ENCODE measurements at regions not wholly inside any gene's neighbourhood (a gene's known extent, or its start where the extent isn't known, plus 50 kb on each side); places are given as distances from the start of the nearest gene placed in this dataset.
A peak's percentile ranks its signal among the peaks of the same experiment; 100 is the strongest.
"Not testable (repeated sequence)": the region's sequence is repeated elsewhere in the genome, so short reads cannot be mapped to it uniquely, and the experiment has no call there.

DNA sequence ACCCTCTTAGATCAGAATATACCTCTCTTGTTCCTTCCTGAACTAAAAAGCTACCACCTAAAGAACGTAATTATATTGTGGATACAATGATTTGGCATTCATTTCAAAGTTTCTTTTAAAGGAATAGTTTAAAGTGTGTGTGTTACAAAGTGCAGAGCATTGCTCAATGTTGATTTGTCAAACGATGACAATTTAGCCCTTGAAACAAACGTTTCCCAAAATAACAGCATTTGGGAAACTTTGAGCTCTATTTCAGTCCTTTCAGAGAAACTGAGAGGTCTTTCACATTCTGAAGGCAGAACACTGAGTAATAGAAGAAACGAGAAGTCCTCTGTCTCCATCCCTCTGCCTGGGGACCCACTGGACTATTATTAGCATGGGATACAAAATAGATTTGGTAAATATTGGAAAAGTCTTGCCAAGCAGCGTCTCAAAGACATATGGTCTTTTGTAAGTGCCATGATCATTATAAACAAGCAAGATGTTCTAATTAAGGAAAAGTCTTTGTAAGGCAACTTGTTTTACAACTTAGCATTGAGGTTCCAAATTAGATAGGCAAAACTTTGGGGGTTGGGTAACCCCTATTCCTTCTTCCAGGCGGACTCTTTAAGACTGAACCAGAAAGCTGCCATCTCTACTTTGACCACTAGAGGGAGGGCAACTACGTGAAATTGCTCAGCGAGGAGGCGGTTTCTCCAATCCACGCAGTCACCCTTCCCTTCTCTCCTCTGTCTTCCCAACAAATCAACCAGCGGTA lies 208.8 kb downstream of the RNF144B start:
- peak; percentile 76 for DNase-seq (ENCODE audit: low read depth)

DNA sequence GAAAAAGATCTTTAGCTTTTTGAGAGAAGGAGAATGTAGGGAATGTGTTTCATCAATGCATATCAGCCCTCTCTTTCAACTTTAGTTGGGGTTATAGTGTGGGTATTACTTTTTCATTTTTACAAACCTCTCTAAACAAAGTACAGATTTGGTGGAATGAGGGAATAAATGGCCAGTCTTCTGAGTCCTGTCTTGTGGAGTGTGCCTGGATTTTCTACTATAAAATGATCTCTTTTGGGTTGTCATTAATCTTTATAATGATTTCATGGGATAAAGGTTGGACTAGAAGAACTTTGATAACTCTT lies 209.3 kb downstream of the RNF144B start:
- no peak for DNase-seq (ENCODE audit: low read depth)

DNA sequence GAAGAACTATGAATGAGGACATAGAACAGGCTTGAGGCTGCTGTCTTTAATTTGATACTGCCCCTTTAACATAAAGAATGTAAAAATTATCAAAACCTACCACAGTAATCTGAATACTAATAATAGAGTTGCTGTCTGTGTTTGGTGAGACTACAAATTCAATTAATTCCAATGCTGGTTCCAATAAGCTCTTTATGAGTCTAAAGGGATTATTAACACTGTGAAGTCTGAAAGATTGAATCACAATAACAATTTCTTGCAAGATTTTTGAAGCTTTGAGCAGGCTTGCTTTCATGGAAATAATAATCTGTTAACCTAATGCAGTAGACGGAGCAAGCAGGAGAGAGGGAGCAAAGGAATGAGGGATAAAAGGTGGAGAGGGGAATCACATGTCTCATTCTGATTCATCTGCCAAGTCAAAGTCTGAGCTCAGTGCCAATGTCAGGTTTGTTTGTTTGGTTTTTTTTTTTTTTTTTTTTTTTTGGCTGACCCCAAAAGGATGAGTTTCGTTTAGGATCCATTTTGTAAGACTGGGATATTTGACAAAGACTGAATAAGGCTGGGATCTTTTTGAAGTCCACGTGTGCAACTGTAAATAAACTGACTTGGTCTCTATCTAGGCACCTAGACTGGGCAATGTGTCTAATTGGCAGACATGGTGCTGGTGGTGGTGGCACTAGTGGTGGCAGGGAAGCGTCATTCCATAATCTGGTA lies 211.6 kb downstream of the RNF144B start:
- DNase-seq (ENCODE audit: low read depth): no peak

DNA sequence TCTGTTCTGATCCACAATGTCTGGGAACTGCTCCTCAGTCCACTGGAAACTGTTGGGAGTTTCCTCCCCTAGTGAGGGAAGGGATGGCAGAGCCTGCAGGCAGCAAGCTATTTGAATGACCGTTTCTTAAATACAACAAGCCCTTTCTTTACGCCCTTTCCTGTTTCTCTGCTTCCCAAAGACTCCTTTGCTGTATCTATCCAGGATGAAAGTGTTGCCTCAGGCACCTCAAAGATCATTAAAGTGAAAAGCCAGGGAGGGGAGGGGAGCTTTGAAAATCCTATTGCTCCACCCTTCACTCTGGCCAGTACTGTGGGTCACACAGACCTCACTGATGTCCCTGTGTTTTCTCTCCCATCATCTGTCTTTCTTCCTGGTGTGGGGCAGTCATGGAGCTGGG lies 213.1 kb downstream of the RNF144B start:
- no peak for DNase-seq (ENCODE audit: low read depth)

DNA sequence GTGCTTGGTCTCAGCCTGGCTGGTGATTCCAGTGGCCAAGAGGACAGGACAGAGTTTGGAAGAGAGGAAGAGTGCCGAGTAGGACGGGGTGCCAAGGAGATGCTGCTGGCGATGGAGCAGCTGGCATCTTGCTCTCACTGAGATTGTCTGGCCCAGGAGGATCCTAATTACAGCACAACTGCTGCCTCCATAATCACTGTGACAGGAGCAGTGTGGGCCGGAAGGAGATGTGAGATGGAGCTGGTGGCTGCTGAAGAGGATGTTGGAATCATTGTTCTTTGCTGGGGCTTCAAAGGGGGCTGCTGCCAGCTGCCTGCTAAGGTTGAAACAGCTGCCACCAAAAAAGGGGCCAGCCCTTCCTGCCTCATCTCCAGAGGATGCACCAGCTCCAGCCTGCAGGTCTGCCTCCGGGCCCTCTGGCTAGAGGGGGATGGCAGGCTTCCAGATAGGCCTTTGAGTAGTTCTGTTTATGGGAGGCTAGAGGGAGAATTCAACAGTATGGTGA lies 214.4 kb downstream of the RNF144B start:
- DNase-seq (ENCODE audit: low read depth): no peak

DNA sequence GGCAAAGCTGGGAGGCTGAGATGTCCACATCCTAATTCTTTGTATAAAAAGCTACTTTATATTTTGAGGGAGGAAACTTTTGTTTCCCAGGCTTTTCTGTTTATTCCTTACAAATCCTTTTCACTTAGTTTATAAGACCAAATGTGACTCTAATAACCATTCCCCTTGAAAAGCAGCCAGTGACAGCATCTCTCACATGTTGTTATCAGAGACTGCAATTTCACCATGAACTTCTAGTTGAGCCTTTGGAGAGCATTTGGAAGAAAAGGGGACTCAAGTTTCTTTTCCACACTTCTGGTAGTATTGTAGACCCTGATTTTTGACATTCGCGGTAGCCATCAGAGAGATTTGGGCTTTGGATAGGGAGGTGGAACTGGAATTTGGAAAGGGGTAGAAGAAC lies 215.8 kb downstream of the RNF144B start:
- DNase-seq (ENCODE audit: low read depth): no peak

DNA sequence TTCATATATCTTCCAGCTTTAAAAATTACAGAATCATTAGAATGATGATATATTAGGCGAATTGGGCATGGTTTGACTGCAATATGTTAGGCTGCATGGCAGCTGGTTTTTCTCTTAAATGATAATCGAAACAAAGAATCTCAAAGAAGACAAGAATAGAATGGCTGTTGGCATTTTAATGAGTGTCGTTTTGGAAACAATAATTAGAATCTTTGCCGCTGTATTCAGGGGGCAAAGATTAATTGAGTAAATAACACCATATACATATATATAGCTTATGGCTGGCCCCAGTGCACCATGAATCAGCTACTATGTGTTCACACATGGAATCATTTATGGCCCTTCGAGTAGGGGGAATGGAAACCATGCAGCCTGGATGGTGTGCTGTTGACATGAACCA lies 216.2 kb downstream of the RNF144B start:
- DNase-seq (ENCODE audit: low read depth): no peak

DNA sequence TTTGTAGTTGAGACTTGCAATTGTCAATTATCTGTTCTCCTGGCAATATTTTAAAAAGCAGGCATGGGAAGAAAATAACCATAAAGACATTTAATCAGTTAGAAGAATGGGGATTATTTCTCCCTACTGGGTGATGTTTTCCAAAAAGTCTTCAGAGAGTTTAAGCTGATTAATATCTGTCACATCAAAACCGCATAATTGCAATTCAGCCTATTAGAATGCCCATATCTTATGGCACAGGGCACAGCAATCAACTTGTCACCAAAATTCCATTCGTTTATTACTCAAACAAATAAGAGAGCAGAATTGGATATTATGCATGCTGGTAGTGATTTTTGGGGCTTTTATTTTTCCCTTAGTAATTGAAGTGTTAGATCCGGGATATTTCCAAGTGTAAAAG lies 218.7 kb downstream of the RNF144B start:
- no peak for DNase-seq (ENCODE audit: low read depth)

DNA sequence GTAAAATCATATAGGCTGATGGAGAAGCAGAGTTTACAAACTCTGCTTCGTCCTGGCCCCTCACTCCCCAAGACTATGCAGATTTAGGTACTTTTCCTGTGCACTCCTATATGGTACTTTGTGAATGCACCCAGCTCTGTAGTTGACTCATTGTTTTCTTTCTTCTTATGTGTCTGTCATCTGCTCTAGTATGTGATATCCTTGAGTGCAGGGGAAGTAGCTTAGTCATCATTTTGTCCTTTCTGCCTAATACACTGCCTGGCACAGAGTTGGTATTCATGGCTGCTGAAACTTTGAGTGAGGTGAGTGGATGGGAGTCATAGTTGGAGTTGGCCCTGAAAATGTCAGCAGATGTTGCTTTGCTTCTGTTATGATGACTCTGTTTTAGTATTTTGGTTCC lies 222.6 kb downstream of the RNF144B start:
- DNase-seq (ENCODE audit: low read depth): no peak

DNA sequence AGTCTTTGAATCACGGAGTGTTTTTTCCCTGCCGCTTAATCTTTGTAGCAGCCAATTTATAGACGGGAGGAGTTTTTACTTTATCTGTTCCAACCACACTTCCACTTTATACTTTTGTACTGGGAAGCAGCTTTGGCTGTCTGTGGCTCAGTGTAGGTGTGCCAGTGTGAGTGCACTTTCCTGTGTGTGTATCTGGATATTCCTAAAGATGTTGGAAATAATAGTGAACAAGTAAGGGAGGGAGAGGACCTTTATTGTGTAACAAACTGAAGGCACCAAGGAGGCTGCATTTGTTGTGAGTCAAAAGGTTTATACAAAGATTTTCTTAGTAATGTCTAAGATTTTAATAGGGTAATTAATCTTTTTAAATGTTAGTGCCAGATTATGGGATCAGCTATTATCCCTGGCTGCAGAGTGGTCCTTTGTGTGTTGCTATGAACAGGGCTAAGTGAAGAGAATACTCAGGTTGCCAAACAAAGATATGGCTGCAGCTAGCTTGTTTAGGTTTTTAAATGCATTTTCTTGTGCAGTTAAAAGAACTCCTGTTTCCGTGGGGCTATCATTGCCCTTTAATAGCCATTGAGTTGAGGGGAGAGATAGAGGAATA lies 226.3 kb downstream of the RNF144B start:
- no peak for DNase-seq (ENCODE audit: low read depth)

DNA sequence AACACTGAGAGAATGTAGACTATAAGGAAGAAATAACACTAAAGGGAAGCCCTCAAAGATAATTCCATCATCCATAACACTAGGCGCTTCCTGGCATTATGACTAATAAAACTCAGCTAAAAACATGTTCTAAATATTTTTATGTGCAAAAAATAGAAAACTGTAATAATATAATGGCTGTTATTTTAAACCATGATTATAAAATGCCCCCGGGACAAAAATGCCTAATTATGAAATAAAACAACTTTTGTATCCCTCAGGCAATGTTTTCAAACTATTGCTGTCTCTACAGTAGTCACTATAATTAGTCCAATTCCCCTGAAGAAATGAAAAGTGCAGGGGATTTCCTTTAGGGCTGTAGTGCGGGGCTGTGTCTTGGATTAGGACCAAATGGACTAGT lies 242.4 kb downstream of the RNF144B start:
- DNase-seq (ENCODE audit: low read depth): no peak

DNA sequence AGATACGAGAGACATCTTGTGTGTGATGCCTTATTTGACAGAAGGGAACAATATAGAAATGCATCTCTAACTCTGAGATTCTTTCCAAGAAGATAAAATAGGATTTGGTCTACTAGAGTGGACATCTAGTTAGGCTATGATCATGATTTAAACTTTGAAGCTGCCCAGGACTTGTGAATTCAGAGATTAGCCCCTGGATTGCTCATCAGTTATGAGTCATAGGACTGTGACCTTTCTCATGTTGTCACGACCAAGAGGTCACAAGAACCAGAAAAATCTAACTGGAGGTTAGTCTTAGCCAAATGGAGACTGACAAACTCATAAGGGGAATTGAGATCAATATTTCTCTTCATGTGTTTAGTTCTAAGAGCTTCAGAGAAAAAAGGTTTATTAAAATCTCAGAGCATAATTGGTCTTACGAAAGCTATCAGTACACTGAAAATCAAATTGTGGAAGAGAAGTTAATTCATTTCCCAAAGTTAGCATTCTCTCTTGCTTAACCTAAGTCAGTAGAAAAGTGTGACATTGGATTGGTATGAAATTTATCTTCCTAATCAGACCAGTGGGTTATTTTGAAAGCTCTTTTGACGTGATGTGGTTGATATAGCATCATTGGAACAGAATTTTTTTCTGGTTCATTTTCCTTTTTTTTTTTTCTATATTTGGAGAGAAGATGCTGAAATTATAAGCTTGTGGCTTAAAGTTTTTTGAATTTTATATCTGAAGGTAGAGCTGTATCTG lies 245.7 kb downstream of the RNF144B start:
- DNase-seq (ENCODE audit: low read depth): peak; percentile 77

DNA sequence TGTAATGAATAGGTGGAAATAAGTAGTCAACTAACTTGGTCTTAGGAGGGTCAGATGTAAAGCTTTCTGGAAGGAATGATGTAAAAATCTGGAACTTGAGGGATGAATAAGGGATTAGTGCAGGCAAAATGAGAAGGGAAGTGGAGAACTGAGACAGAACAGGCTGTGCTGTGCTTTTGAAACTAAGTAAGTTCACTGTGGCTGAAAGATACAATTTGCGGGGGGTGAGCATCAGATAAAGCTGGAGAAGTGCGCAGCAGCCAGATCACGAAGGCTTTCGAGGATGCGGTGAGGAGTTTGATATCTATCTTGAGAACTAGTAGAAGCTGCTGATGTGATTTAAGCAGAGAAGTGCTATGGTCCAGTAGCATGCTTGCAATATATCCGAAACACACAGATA lies 247.8 kb downstream of the RNF144B start:
- DNase-seq (ENCODE audit: low read depth): no peak

DNA sequence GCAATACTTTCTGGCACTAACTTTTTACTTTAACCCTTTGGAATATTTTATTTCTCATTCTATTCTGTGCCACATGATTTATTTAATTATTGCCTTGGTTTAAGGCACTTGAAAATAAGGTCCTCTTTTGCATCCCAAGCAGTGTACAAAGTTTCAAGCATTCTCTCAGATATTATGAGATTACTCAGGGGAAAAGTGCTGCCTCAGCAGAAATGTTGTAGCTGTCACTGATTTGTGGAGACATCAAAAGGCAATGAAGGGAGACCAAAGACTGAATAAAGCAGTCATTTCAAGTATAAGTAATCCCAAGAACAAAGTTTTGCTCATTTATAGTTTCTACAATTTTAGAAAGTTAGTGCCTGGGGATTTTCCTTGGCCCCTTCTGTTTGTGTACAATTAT lies 253.0 kb downstream of the RNF144B start:
- no peak for DNase-seq (ENCODE audit: low read depth)

DNA sequence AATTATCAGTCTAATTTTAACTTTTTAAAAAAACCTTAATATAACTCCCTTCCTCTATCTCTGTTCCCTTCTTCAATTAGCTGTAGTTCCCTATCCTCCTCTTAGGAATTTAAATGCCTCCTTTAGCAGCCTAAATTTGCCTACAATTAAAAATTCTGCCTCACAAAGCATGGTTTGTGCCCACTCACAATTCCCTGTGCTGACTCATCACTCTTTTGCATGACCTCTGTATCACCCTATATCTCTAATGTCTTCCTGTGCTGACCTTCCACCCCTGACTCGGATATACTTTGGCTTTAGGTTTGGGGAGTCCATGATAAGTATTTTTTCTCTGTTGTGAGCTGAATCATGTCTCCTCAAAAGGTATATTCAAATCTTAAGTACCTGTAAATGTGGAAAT lies 253.6 kb downstream of the RNF144B start:
- DNase-seq (ENCODE audit: low read depth): no peak

DNA sequence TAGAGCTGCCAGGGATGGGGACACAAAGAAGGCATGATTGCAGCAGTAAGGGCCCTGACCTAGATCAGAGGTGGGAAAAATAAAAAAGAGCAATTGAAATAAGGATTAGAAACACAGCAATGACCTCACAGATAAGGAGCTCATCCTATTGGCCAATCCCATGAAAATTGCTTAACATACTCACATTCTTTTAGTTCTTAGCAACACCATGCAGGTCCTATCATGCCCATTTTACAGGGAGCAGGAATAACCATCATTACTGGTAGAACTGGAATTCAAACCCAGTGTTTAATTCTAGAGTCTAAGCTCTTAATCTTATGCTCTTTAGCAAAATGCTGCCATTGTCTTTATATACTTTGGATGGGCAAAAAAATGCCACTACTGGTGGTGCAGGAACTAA lies 267.7 kb downstream of the RNF144B start:
- DNase-seq (ENCODE audit: low read depth): no peak

DNA sequence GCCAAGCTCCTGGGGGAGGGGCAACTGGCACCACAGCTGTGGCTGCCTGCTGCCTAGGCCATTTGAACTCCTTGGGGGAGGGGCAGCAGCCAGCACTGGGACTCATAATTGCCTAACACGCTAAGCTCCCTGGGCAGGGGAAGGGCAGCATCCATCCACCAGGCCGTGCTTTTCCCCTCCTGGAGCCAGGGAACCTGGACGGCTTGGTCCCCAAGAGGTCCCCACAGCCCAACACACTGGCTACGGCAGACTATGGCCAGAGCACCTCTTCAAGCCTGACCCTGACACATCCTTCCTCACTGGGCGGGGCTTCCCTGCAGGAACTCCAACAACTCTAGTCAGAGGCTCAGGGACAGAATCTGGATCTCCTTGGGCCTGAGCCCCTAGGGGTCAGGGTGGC lies 269.4 kb downstream of the RNF144B start:
- DNase-seq (ENCODE audit: low read depth): no peak

DNA sequence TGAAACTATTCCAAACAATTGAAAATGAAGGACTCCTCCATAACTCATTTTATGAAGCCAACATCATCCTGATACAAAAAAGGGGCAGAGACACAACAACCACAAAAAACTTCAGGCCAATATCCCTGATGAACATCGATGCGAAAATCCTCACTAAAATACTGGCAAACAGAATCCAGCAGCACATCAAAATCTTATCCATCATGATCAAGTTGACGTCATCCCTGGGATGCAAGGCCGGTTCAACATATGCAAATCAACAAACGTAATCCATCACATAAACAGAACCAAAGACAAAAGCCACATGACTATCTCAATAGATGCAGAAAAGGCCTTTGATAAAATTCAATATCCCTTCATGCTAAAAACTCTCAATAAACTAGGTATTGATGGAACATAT lies 272.8 kb downstream of the RNF144B start:
- DNase-seq (ENCODE audit: low read depth): not testable (repeated sequence)

DNA sequence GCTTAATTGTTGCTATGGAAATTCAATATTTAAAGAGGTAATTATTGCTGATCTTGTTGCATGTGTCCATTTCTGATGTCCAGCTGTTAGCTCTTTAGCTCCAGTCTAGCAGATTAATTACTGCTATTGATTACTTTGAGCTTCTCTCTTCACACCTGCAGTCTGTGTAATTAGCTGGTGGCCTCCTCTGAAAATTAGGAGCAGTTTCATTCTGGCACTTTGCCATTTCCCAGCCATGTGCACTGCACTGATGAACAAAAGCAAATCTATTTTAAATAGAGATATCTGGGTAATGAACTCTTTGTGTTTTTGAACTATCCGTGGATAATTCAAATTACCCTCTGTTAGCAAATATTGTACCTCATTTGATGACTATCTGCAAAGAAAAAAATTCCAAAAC lies 275.9 kb downstream of the RNF144B start:
- DNase-seq (ENCODE audit: low read depth): no peak

DNA sequence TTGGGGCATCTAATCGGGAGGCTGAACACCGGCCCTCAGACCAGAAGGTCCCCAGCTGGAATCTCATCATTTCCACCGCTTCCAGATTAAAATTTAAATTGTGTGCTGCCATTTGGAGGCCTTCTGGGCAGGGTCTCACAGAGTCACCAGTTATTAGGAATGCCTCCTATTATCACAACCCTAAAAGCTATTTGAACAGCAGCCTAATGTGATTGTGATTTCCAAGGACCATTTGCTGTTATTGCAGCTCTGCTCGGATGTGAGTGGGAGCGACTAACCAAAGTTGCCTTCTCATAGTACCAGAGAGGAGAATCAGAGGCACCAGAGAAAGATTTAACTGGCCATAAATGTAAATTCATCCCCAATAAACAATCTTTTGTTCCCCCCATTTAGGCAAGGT lies 277.3 kb downstream of the RNF144B start:
- no peak for DNase-seq (ENCODE audit: low read depth)

DNA sequence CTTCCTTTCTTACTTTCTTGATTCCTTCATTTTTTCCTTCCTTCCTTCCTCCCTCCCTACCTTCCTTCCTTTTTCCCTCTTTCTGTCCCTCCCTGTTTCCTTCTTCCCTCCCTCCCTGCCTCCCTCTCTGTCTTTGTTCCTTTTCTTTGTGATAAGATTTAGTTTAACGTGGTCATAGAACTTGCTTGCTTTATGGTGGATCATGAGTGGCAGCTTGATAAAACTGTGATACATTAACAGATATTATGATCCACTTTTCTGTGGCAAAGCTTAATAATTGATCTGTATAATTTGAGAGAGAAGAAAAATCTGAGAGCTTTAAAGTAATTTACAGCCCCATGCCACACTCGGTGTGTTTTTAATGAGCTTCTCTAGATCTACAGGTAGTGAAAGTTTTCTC lies 280.5 kb downstream of the RNF144B start:
- no peak for DNase-seq (ENCODE audit: low read depth)

DNA sequence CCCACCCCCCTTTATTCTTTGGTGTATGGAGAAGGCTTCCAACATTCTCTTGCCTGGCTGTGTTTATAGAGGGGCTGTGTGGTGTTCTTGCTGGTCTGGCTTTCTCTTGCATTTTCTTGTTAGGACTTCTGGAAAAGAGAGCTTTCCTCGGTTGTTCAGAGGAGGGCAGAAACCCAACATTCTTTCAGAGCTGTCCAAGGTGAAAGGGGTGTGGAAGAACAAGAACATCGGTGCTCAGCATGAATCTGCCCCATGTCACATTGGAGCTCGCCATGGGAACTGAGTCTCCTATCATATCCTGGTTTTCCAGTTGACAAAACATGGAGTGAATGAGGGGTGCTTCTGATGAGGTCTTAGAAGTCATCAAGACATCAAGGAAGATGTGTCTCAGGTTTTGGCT lies 281.8 kb downstream of the RNF144B start:
- DNase-seq (ENCODE audit: low read depth): no peak

DNA sequence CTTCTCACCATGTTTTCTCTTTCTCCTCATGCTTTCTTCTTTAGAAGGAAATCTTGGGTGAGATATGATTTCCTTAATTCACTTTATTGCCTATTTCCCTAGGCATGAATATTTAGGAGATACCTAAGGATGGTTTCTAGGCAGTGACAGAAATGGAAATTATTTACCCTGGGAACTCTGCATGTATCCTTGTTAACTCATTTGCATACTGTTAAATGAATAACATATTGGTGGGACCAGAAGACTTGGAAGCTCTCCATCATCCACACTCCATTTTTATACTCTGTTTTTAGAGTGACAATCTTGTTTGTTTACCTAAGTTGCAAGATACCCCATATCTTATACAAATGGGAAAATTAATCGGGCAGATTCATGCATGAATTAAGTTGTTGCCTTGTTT lies 285.7 kb downstream of the RNF144B start:
- no peak for DNase-seq (ENCODE audit: low read depth)

Data from ELR (cell line).